Glomerular endothelial cell (primary cell): ENCODE measurements at regions not wholly inside any gene's neighbourhood (a gene's known extent, or its start where the extent isn't known, plus 50 kb on each side); places are given as distances from the start of the nearest gene placed in this dataset.
A peak's percentile ranks its signal among the peaks of the same experiment; 100 is the strongest.
"Not testable (repeated sequence)": the region's sequence is repeated elsewhere in the genome, so short reads cannot be mapped to it uniquely, and the experiment has no call there.

Experiments used
- DNase-seq: peaks from one replicate; pipeline ENCODE4 v3.0.0-alpha.2; 2011; ENCODE audit warnings: low read depth, low spot score; ENCODE audit errors: extremely low read depth

DNA sequence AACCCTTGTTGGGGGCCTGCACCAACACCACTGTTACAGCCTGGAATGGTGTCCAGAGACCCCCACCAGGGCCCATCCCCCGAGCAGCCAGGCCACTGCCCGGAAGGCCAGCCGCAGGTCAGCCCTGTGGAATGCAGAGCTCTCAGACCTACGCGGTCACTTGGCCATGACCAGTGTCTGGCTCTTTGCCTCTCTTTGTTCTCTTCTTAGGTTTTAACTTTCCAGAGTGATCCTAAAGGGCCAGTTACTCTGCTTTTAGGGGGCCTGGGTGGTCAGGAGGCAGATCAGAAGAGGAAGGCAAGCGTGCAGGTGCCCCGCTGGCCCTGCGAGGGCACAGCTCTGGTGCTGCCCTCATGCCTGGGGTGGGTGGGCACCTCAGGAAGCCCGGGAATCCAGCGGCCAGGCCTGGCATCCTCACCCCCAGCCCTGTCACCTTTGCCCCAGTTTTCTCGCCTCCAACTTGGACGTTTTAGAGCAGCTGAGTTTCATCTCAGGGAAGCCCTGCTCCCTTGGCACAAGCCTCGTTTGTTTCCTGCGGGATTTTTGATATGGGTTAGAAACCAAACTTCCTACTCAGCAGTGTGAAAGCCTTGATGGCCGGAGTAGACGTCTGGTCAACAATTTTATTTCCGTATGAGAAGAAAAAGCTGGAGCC lies 62.5 kb upstream of the CHST15 start:
- DNase-seq, result no peak

DNA sequence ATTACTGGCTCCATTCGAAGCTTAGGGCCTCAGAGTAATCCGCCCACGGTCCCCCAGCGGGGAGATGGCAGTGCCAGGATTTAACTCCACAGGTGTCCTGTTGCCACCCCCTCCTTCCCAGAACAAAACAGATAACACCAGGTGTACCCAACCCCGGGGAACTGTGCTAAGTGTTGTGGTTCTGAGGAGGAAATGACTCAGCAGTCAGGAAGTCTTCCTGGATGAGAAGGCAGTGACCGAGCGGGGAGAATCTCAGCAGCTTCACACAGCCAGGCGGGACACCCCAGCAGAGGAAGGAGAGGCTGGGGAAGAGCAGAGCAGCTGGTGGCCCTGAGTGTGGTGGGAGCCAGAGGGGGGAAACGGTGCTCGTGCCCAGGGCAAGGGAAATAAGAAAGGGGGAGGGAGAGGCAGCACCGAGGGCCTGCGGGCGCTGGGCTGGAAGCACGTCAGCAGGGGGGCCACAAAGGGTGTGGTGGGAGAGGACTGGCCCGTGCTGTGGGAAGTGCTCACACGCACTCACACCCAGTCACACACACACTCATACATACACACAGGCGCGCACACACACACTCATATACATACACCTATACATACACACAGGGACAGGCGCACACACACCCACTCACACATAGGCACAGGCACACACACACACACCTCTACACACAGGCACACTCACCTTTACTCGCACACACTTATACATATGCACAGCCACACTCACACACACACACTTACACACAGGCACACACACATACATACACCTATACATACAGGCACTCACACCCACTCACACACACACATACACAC lies 59.8 kb upstream of the CHST15 start:
- peak; percentile 69 for DNase-seq

DNA sequence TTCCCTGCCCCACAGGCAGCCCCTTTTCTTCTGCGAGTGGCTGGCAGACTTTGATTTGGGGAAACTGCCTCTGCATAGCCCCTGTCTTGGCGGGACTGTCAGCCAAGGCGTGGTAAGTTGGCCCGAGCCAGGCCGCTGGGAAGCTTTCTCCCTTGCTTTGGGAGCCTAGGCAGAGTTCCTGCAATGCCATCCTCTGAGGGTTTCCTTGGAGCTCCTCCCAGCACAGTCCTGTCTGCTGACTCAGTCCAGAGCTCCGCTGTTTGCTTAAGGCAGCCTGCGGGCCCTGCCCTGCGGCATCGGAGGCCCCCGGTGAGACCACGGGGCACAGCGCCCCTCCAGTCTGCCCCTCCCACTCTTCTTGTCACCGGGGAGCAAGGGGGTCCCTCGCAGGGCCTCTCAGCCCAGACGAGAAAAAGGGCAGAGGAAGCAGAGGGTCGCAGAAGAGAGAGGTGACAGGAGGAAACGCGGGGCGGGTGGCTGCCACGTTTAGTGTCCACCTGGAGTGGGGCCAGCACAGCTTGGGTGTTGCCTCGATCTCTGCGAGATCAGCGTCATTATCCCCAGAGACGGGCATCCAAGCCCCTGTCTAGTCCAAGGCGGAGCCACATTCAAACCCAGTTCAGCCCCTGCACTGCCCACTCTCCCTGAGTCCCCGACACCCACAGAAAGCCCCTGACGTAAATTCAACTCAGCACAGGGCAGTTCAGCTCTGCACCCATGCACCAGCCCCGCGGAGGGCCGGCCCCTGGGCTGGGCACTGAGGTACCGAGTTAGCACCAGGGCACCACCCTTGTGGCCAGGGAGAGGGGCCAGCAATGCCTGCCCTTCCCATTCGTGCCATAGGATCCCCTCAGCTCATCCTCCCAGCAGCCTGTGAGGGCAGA lies 59.0 kb upstream of the CHST15 start:
- DNase-seq, result no peak

DNA sequence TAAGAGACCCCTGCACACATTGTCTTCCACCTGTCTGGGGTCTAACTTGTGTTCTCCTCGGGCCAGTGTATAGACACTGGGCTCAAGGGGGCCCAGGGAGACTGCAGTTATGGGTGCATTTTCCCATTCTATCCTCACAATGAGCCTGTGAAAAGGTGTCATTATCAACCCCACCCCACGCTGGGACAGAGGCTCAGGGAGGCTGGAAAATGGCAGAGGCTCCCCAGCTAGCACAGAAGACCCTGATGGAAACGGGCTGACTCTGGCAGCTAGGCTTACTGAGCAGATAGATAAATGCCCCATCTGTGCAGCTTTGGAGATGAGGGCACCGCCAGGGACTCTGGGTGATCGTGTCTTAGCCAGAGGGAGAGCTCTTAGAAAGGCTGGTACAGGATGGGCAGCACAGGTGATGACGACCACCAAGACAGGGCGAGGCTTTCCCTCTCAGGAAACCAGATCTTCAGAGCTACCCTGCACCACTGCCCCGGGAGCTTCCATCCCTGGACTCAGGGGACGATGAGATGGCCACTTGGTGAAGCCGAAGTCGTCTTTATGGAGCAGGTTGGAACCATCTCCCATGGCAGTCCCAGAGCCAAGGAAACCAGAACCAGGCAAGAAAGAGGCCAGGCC lies 58.2 kb upstream of the CHST15 start:
- no peak for DNase-seq

DNA sequence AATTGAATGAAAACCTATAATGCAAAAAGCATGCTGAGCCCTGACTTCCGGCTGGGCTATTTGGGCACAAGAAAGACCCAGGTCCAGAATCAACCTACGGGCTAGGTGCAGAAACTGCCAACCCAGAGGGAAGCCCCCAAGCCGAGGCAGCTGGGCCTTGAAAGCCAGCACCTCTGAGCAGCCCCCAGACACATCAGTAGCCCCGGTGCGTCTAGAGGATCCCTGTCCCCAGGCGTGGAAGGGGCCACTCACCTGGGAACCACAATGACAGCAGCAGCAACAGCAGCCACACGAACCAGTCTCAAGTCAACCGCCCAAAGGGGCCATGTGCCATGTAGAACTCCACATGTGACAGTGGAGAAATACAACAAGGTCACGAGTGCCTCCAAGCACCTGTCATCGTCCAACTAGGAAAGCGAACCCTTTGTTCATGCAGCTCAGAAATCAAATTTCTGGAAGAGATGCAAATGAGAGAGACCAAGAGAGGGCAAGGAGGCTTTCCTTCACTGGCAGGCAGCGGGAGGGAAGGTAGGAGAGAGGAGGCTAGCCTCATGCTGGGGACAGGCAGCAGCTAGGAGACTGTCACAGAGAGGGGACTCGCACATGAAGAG lies 57.5 kb upstream of the CHST15 start:
- DNase-seq, result no peak

DNA sequence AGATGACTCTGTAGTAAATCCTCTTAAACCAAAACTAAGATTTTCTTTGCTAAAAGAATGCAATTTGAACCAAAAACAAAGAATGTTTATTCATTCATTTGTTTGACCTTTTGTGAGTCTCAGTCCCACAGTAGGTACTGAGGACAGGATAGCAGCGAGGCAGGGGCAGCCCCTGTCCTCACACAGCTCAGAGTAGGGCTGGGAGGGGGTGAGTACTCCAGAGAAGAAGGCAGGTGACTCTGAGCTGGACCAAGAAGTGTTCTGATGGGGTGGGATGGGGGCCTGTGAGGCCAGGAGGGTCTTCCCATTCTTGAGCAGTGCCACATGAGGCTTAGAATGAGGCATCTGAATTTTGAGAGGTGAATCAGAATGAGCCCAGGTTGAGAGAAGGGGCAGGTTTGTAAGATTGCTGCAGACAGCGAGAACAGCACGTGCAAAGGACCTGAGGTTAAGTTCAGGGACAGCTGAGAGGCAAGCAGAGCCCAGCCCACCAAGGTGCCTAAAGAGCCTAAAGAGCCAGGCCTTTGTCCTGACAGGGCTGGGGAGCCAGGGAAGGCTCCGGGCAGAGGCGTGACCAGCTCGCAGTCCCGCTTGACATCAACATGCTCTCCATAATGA lies 56.9 kb upstream of the CHST15 start:
- DNase-seq, result no peak

DNA sequence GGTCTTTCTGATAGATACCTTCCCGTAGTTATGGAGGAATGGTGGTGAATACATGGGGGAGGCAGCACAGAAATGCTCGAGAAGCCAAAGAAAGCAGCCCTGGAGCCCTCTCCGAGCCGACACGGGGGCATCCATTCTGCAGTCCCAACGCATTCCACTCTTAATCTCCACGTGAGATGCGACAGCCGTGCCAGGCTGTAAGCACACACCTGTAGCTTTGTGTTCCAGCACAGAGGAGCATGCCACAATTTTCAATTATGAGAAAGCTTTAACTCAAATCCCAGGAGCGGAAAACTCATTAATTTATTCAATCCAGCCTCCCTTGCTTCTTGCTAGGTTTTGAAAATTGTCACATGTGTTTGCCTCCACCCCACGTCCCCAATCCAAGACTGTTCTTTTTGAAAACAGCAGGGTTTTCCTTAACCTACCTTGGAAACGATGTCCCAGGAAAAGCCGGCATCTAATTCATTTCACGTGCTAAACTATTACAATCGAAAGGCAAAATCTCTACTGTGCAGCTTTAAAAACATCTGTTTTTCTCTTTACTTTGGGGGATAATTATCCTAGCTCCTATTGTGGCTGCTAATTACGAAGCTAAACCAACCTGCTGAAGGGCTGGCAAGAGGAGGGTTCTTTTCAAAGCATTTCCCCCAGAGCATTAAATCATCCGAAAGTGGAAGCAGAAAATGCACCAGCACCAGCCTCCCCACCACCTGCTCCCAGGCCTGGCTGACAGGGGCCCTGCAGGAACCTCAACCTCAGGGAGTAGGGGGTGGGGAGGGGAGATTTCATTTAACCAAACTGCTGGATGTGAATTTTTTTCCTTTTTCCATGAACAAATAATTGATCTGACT lies 56.0 kb upstream of the CHST15 start:
- no peak for DNase-seq

DNA sequence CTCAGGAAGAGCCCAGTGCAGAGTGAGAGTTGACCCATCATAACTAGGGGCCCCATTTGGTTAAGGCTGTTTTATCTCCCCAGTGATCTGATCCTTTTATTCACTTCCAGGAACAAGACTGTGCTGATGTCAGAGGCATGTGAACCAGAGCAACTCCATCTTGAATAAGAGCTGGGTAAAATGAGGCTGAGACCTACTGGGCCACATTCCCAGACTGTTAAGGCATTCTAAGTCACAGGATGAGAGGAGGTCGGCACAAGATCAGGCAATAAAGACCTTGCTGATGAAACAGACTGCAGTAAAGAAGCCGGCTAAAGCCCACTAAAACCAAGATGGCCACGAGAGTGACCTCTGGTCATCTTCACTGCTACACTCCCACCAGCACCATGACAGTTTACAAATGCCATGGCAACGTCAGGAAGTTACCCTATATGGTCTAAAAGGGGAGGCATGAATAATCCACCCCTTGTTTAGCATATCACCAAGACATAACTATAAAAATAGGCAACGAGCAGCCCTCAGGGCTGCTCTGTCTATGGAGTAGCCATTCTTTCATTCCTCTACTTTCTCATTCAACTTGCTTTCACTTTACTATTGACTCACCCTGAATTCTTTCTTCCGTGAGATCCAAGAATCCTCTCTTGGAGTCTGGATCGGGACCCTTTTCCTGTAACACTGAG lies 55.3 kb upstream of the CHST15 start:
- not testable (repeated sequence) for DNase-seq

DNA sequence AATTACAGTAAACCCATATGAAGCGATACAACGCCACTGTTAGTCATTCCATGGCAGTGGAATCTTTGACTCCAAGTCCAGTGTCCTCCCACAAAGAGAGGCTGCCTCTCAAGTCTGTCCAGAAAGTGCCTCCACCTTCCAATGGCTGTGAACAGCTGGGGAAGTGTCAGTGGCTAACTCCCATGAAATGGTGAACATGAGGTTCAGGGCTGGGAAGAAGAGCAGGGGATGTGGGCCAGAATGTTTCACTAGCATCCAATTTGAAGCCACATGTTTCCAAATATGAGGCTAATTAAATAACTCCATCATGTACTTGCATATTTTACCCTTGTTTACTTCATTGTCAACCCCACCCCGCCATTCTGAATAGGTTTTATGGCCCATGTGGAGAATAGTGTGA lies 53.1 kb upstream of the CHST15 start:
- no peak for DNase-seq

DNA sequence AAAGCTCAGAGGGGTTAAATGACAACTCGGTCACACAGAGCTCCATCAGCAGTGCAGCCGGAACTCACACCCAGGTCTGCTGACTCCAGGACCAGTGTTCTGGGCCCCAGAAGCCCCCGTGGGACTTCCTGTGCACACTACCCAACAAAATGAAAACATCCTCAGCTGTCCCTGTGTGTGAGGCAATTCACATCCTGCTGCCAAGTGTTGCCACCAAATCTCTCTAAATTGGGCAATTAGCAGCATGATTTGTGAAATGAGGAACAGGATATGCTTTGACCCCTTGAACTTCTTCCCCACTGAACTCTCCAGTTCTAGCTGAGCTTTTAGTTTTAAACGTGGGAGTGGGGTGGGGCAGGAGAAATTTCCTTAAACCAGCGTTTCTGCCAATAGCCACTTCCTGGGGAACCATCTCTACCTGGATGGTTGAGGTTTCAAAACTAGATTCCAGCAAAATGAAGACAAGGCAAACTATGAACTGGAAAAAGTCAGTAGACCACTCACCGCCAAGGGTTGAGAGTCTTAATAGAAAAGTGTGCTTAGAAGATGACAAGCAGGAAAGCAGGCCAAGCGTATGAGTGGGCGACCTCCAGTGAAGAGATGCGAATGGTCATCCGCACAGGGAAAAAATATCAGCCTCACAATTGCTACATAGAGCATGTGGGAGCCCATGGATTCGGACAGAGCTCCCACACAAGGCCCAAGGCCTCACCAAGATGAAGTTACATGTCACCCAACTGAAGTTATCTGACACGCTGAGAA lies 51.9 kb upstream of the CHST15 start:
- no peak for DNase-seq

DNA sequence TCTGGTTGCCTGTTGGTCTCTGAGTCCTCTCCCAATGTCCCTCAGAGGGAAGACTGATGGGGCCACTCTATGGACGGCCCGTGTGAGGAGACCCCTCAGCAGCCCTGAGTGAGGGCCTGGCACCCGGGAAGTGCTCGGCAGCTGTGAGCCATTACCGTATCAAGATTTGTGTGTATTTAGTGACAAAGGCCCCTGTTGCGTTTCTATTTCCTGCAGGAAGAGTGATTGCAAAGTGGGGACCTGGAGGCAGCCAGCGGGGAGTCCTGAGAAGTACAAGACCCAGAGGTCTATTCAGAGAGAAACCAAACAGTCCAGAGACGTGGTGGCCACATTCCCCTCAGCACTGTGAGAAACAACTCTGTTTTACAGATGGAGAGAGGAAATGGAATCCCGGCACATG lies 51.1 kb upstream of the CHST15 start:
- no peak for DNase-seq

DNA sequence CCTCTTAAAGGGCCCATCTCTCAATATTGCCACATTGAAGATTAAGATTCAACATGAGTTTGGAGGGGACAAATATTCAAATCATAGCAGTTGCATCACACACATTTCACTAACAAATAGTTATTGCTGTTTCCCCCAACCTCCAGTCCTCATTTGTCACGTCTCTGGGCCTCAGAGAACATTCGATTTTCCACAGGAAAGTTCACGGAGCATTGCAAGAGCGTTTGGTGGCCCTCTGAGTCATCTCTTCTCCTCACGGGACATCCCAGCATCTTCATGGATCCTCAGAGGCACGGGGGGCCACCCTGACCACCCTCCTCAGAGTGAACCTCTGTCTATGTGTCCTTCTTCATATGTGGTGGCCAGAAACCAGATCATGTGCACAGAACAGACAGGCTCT lies 50.3 kb upstream of the CHST15 start:
- no peak for DNase-seq
